ENCODE measurements at regions not wholly inside any gene's neighbourhood (a gene's known extent, or its start where the extent isn't known, plus 50 kb on each side); places are given as distances from the start of the nearest gene placed in this dataset.
A peak's percentile ranks its signal among the peaks of the same experiment; 100 is the strongest.

- no peak for DNase-seq
Observed at GRCh38 chrX:23235051-23235450, 99.6 kb upstream of the PTCHD1 start.

- no peak for DNase-seq
Observed at GRCh38 chrX:23246001-23246400, 88.6 kb upstream of the PTCHD1 start.

GRCh38 chrX:23248187-23248586, 86.5 kb upstream of the PTCHD1 start:
- DNase-seq: no peak

- DNase-seq: no peak
Observed at GRCh38 chrX:23251043-23251442, 83.6 kb upstream of the PTCHD1 start.

GRCh38 chrX:23263892-23264291, 70.8 kb upstream of the PTCHD1 start:
- no peak for DNase-seq

- no peak for DNase-seq
Observed at GRCh38 chrX:23269923-23270322, 64.7 kb upstream of the PTCHD1 start.

GRCh38 chrX:23271026-23271425, 63.6 kb upstream of the PTCHD1 start:
- DNase-seq: no peak

GRCh38 chrX:23276475-23276874, 58.2 kb upstream of the PTCHD1 start:
- peak; percentile 7 for DNase-seq

Data from NCI-H748 treated with DMSO at 0.1 percent for 48 hours (cell line).